Tibial nerve (tissue), 4 donors: ENCODE measurements at regions not wholly inside any gene's neighbourhood (a gene's known extent, or its start where the extent isn't known, plus 50 kb on each side); places are given as distances from the start of the nearest gene placed in this dataset.

ENCODE experiments used
- CTCF ChIP-seq, 5 experiments: fragments of 200-600 bp in 3 of 5; fragments of 450-650 bp in 2 of 5; sonication (generic) in 3 of 5; IDR thresholded peaks; one replicate each; pipeline ENCODE4 v1.5.1; 2016 to 2019; ENCODE audit warnings: antibody characterized with exemption in 5 of 5, mild to moderate bottlenecking in 3 of 5, moderate library complexity in 2 of 5
- EP300 ChIP-seq, 2 donors: sonication (generic); formaldehyde crosslinking; IDR thresholded peaks; one replicate each; pipeline ENCODE4 v1.6.1; 2017; ENCODE audit warnings: antibody characterized with exemption in 2 of 2, mild to moderate bottlenecking in 1 of 2
- POLR2A ChIP-seq, 2 donors: fragments of 450-650 bp; IDR thresholded peaks; one replicate each; pipeline ENCODE4 v1.6.1; 2017; ENCODE audit warnings: antibody characterized with exemption in 2 of 2, mild to moderate bottlenecking in 2 of 2, moderate library complexity in 2 of 2

- no peak for TF ChIP-seq POLR2A (IDR thresholded peaks at IDR 0.05)
- no peak for TF ChIP-seq CTCF (IDR thresholded peaks at IDR 0.05)
- TF ChIP-seq EP300 (IDR thresholded peaks at IDR 0.05): no peak
These were observed 64.9 kb upstream of the ZBTB40 start for GRCh38 chr1:22386774-22387173.
